ENCODE measurements at regions not wholly inside any gene's neighbourhood (a gene's known extent, or its start where the extent isn't known, plus 50 kb on each side); places are given as distances from the start of the nearest gene placed in this dataset.
"Not testable (repeated sequence)": the region's sequence is repeated elsewhere in the genome, so short reads cannot be mapped to it uniquely, and the experiment has no call there.

GRCh38 chr5:27995867-27996266, 957.5 kb upstream of the CDH9 start:
- DNase-seq = no peak

- DNase-seq = no peak
These were observed 939.9 kb upstream of the CDH9 start for GRCh38 chr5:27978322-27978721.

- DNase-seq = no peak
These were observed 930.8 kb upstream of the CDH9 start for GRCh38 chr5:27969157-27969556.

- DNase-seq = no peak
These were observed 924.8 kb upstream of the CDH9 start for GRCh38 chr5:27963050-27963783.

- DNase-seq = no peak
These were observed 923.8 kb upstream of the CDH9 start for GRCh38 chr5:27962198-27962597.

GRCh38 chr5:27947088-27947487, 908.7 kb upstream of the CDH9 start:
- DNase-seq = no peak

- no peak for DNase-seq
These were observed 906.1 kb upstream of the CDH9 start for GRCh38 chr5:27944471-27944870.

- DNase-seq = no peak
These were observed 900.6 kb upstream of the CDH9 start for GRCh38 chr5:27938989-27939388.

GRCh38 chr5:27928060-27928459, 889.7 kb upstream of the CDH9 start:
- DNase-seq = no peak

- no peak for DNase-seq
These were observed 872.8 kb upstream of the CDH9 start for GRCh38 chr5:27911216-27911615.

GRCh38 chr5:27908341-27908740, 870.0 kb upstream of the CDH9 start:
- DNase-seq = no peak

GRCh38 chr5:27906931-27907601, 868.7 kb upstream of the CDH9 start:
- no peak for DNase-seq

- DNase-seq = no peak
These were observed 868.1 kb upstream of the CDH9 start for GRCh38 chr5:27906481-27906880.

GRCh38 chr5:27900761-27901160, 862.4 kb upstream of the CDH9 start:
- no peak for DNase-seq

- DNase-seq = no peak
These were observed 837.7 kb upstream of the CDH9 start for GRCh38 chr5:27876071-27876470.

GRCh38 chr5:27875148-27875547, 836.8 kb upstream of the CDH9 start:
- no peak for DNase-seq

- DNase-seq = no peak
These were observed 829.9 kb upstream of the CDH9 start for GRCh38 chr5:27868292-27868691.

- no peak for DNase-seq
These were observed 817.1 kb upstream of the CDH9 start for GRCh38 chr5:27855491-27855890.

GRCh38 chr5:27854243-27854852, 816.0 kb upstream of the CDH9 start:
- no peak for DNase-seq

GRCh38 chr5:27845248-27845647, 806.9 kb upstream of the CDH9 start:
- no peak for DNase-seq

- DNase-seq = not testable (repeated sequence)
These were observed 798.3 kb upstream of the CDH9 start for GRCh38 chr5:27836704-27837103.

- no peak for DNase-seq
These were observed 794.5 kb upstream of the CDH9 start for GRCh38 chr5:27832886-27833285.

- no peak for DNase-seq
These were observed 792.2 kb upstream of the CDH9 start for GRCh38 chr5:27830546-27830945.

GRCh38 chr5:27821681-27822080, 783.3 kb upstream of the CDH9 start:
- no peak for DNase-seq

Data from effector CD8-positive, alpha-beta T cell (primary cell).